ENCODE measurements at regions not wholly inside any gene's neighbourhood (a gene's known extent, or its start where the extent isn't known, plus 50 kb on each side); places are given as distances from the start of the nearest gene placed in this dataset.

DNA sequence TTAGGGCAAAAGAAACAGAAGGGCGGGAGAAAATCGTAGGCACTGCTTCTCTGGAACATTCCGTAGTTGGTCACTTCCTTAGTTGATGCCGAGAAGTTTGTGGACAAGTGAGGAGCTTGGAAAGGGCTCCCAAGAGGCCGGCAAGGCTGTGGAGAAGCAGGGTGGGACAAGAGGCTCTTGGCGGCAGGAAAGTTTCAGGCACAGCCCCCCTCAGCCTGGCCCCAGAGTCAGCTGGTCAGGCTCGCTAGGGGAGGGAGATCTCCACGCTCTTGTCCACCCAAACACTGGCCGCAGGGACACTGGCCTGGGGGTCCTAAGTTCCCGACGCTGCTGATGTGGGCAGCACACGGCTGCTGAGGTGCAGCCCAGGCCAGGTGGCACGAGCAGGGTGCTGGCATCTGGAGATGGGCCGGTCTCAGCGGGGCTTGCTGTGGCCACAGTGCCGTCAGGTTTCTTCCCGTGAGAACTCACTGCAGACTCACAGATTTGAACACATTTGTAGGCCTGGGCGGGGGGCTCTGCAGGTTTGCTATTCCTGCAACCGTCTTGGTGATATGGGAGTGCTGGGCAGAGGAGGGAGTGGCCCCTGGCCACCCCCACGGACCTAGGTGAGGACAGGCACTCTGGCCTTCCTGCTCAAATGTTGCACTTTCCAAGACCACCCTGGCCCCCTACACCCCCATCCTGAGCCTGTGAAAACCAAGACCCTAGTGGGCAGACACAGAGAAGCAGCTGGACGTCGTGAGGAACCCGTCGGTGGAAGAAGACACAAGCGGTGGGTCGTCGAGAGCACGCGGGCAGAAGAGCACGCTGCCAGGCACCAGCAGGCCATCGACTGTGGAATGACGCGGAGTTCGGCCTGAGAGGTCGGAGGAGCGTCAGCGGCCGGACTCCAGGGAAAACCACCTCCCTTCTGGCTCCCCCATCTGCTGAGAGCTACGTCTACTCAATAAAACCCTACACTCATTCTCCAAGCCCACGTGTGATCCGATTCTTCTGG, 160.1 kb downstream of the ERMARD start:
- DNase-seq (ENCODE audit: low read depth in 2 of 2): no peak

DNA sequence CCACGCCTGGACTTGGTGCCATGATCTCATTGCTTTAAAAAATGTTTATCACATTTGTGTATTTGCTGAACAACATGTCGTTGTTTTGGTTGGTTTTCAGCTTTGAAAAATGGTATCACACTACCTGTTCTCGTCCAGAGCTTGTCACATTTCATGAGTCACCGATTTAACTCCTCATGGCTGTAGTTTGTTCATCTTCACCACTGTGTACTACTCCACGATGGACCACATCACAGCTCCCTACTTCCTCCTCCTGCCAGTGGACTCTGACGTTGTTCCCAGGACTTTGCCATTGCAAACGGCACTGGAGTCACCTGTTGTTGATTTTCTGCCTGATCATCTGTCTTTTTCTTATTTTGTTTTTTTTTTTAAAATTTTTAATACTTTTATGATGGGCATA, 157.7 kb downstream of the ERMARD start:
- no peak for DNase-seq (ENCODE audit: low read depth in 2 of 2)

DNA sequence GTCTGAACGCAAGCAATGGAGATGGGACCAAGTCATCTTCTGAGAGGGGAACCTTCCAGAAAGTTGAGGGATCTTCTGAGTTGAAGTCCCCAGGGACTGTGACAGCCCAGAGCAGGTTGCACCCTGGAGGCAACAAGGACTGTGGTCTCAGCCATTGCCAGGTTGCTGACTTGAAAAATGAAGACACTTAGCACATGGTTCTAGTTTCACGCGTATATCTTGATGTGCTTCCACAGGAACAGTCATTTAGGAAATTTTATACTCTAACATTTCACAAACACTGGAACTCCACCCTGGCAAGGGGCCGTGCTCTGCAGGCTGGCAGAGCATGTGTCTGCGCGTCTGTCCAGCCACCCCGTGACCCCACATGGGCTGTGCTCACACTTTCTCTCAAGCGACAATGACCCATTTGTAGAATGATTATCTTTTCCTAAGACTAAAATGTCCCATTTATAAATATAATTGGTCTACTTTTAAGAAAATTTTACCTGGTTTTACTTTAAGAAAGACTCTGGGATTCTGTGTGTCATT, 157.0 kb downstream of the ERMARD start:
- no peak for DNase-seq (ENCODE audit: low read depth in 2 of 2)

DNA sequence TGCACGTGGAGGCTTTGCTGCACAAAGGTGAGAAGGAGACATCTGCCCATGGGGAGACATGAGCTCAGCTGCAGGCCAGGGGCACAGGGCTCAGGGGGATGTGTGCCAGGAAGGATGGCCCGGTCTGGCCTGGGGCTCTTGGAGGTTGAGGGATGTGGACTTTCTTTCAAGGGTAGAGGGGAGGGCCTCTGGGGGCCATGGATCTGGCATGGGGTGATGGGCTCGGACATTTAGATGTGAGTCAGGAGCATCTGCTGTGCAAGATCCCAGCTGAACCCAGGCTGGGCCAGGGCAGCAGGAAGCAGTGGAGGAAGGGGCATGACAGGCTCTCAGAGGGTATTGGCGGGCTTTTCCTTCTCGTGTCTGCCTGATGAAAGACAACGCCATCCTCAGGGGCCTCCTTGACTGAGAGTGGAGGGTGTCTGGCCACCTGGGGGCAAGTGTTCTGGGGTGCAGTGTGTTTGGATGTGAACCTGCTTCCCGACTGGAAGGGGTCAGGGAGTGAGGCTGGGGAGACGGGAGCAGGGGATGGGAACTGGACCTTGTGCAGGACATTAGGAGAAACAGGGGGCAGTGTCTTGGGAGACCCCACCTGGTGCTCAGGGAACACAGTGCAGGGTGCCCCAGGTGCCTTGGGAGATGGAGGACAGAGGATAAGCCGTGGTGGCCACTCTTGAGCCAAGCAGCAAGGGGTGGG, 156.1 kb downstream of the ERMARD start:
- no peak for DNase-seq (ENCODE audit: low read depth in 2 of 2)

DNA sequence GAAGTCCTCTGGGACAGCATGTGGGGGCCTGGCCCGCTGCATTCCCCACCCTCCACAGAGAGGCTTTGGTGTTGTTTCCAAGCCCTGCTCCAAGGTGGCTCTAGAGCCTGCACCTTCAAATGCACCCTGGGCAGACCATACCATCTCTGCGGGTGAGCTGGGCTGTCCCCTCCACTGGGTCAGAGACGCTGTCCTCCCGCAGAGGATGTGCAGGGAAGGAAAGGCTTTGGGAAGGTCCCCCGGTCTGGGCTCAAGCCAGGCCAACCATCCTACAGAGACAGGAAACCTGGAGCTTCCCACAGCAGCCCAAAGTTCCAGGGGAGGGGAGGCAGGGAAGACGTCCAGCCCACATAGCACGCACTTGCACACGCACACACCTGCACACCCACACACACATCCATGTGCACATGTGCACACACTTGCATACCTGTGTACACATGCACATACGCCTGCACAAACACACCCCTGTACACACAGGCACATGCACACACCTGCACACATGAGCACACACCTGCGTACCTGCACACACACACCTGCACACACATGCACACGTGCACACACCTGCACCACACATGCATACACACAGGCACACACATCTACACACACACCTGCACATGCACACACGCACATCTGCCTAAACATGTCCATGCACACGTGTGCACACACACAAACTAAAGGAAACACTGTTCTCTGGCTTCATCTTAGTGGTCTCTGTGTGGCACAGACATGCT, 155.4 kb downstream of the ERMARD start:
- no peak for DNase-seq (ENCODE audit: low read depth in 2 of 2)

DNA sequence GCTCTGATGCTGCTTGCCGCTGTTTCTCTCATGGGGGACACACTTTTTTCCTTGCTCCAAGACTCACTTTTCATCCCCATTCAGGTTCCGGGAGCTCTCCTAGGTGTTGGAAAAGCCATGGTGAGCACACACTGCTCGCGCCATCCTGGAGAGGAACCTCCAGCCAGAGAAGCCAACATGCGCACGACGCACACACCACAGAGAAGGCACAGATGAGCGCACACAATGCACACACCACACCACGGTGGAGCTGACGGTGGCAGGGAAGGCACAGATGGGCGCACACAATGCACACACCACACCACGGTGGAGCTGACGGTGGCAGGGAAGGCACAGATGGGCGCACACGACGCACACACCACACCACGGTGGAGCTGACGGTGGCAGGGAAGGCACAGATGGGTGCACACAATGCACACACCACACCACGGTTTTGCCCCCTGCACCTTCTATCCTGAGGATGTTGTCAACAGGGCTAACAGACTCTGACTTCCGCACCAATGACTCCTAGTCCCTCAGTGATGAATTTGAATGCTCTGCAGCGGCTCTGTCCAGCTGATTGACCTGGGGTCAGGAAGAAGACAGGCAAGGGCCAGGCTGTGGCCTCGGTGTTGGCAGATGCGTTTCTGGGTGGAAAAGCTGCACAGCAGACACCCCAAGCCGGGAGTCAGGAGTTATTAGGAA, 154.7 kb downstream of the ERMARD start:
- DNase-seq (ENCODE audit: low read depth in 2 of 2): no peak

DNA sequence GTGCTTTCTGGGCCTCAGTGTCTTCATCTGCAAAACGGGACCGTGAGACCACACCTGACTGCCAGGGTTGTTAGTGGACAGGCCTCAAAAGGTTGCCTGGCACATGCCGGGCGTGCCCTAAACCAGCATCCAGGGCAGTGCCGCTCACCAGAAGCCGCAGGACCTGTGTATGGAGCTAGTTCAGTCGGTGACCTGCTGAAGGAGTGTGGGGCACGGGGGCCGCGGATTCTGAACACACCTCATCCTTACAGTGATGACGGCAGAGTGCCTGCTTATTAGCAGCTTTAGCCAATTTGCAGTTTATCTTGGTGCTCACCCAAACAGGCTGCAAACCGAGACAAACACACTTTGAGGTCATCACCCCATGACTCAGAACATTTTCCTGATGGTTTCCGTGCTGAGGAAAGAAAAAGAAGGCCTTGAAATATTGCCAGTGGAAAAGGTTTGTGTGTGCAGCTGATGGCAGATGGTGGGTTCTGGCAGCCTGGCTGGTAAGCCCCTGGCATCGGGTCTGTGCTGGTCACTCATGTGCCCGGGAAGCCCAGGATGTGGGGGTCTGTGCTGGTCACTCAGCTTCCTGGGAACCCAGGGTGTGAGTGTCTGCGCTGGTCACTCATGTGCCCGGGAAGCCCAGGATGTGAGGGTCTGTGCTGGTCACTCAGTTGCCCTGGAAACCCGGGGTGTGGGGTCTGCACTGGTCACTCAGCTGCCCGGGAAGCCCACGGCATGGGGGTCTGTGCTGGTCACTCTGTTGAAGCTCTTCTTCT, 153.8 kb downstream of the ERMARD start:
- DNase-seq (ENCODE audit: low read depth in 2 of 2): no peak

DNA sequence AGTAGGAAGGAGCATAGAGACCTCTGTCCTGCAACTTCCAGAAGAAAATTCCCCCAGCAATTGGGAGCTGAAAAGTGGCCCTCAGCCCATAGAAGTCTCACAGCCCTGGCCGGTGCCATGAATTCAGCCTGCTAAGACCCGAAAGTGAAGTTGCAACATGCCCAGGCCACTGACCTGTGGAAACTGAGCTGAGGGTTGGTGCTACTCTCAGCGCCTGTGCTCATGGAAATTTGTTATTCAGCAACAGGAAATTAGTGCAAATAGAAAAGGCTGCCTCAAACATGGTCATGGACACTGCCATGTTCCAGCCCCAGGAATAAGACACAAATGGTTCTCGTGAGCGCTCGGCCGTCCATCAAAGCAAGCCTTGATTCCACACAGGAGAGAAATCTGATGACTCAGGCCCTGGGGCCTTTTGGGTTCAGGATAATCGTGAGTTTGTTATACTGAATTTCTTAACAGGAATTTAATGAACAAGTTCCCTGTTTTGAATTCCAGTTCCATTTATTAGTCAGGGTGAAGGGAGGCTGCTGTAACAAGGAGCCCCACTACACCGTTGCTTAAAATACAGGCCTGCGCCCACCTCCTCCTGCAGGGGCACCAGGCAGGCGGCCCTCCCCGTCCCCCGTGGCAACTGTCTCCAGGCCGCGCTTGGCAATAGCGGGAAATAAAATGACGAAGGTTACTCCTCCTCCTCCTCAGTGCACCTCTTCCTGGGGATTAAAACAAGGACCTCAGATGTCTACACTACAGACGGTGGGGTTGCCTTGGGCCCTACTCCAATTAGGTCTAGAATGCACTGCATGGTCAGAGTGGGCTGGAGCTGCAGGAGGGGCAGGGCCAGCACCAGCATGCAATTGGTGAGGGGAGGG, 152.9 kb downstream of the ERMARD start:
- DNase-seq (ENCODE audit: low read depth in 2 of 2): no peak

DNA sequence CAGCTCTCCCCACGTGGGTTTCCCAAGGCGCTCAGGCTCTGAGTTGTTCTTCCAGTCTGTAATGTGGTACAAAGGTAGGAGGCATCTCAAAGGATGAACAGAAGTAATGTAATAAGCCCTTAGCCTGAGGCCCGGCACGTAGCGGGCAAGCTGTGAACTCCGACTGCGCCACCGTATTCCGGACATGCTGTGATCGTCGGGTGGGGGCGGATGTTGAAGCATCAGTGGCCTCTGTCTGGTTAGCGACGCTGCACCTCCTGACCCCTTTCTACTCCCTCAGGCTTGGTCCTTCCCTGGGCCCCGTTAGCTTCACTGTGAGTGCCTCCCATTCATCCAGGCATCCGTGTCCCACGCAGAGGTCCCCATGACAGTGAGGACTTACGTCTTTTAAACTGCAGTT, 151.7 kb downstream of the ERMARD start:
- no peak for DNase-seq (ENCODE audit: low read depth in 2 of 2)

DNA sequence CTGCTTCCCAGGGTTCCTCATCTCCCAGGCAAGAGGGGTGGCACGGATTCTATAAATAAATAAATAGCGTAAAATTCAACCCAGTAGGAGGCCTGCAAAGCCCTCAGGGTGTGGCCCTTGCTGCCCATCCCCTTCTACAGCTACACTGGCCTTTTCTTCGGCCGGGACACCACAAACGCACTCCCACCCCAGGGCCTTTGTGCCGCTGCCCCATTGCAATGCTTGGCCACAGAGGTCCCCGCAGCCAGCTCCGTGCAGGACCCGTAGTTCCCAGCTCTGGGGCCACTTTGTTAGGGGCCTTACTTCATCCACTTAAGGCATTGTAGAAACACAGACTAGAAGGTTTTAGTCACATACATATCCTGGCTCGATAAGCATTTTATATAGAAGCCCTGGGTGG, 151.2 kb downstream of the ERMARD start:
- DNase-seq (ENCODE audit: low read depth in 2 of 2): no peak

DNA sequence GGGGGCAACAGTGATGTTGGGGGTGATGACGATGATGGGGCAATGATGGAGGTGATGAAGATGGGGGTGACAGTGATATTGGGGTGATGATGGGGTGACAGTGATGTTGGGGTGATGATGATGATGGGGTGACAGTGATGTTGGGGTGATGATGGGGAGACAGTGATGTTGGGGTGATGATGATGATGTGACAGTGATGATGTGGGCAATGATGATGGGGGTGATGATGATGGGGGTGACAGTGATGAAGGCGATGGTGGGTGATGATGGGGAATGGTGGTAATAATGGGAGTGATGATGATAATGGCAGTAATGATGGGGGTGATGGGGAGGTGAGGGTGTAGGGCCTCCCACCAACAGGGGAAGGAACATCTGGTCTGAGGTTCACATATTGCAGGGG, 150.6 kb downstream of the ERMARD start:
- DNase-seq (ENCODE audit: low read depth in 2 of 2): no peak

DNA sequence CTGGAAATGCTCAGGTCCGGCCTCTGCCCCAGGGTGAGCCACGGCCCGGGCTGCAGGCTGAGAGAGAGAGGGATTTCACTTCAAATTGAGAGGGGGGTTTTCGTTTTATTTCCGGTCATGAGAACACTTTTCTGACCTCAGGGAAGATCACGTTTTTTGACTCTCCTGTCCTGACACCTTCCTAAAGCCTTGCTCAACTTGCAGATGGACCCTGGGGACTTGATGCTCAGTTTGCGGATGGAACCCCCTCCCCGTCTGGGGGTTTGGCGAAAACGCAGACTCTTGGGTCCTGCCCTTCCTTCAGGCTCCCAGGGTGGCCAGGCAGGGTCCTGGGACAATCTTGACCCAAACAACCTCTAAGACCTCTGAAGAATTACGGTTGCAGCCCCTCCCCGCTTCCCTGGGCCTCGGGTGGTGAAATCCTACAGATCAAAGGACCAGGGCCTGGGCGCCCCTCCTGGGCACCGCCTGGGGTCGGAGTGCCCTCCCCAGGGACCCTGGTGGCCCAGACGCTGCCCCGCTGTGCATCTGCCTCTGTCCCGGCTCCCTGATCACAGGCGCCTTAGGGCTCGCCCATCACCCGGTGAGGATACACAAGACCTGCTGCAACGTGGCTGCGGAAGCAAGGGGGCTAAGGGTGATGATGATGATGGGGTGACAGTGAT, 148.2 kb downstream of the ERMARD start:
- DNase-seq (ENCODE audit: low read depth in 2 of 2): no peak

DNA sequence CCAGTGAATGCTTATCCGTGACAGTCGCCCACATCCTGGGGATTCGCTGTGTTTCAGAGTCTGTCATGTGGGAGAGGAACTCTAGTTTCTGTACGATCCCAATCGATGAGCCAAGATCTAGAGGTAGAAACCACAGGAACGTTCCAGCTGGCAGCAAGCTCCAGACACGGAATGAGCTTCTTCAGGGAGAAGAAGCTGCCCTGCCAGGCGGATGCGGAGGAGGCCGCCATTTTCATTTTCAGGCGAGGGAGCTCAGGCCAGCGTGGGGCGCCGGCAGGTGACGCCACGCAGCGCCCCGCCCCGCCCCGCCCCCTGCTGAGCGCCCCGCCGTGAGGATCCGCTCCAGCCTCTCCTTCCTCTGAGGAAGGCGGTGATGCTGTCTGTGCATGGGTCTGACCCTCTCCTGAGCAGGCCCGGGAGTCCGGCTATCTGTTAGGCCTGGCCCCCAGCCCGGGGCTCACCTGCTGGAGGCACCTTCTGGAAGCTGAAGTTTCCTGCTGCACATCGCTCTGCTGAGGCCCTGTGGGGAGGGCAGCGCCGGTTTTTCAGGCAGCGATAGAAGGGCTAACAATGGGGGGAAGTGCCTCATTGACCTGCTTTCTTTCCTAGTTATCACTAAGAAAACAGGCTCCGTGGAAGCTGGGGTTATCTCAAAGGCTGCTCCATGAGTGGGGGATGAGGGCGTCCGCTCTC, 147.5 kb downstream of the ERMARD start:
- no peak for DNase-seq (ENCODE audit: low read depth in 2 of 2)

DNA sequence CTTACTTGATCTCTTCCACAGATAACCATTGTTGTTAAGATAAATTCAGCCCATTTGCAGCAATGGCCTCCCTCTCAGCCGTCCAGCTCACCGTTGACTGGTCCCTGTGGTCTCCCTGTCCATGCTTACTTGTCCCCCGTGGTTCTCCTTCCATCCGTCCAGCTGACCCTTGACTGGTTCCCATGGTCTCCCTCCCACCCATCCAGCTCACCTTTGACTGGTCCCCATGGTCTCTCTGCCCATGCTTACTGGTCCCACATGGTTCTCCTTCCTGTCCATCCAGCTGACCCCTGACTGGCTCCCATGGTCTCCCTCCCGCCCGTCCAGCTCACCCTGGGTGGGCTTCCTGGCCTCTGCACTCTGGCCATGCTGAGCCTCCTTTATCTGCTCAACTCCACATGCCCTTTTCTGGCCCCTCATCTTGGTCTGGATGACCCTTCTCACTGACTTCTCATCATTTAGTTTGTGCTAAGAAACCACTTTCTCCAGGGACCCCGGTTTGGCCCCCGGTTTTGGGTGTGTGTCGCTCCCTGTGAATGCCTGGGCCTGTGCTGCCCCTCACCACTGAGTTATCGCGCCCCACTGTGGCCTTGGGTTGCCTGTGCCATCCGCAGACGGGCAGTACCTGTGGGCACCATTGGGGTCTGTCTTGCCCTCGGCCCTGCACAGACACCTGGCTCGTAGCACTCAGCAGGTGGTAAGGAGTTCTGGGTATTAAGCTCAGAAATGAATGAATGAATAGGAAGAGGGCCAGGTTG, 146.4 kb downstream of the ERMARD start:
- no peak for DNase-seq (ENCODE audit: low read depth in 2 of 2)

DNA sequence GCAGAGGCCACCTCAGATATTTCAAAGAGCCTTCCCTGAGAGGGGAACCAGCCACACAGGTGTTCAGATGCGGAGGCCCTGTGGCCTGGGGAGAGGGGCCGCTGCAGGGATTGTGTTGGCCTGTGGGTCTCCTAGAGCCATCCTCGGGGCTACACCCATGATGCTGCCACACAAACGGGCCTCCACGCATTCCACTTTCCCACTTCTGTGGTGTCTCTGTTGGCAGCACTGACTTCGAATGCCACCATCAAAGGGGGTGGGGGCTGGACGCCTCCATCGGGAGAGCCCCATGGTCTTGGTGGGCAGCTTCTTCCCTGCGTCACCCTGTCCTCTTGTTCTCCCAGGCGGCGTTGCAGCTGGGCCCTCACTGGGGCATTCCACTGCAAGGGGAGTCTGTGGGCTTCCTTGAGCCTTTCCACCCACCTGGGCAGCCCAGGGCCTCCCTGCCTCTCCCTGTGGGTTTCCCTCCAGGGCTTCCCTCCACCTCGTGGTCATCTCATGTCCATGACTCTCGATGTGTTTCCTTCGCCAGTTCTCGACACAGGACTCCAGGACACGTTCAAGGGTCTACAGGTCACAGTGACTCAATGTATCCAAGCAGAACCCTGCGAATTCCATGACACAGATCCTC, 145.5 kb downstream of the ERMARD start:
- DNase-seq (ENCODE audit: low read depth in 2 of 2): no peak

DNA sequence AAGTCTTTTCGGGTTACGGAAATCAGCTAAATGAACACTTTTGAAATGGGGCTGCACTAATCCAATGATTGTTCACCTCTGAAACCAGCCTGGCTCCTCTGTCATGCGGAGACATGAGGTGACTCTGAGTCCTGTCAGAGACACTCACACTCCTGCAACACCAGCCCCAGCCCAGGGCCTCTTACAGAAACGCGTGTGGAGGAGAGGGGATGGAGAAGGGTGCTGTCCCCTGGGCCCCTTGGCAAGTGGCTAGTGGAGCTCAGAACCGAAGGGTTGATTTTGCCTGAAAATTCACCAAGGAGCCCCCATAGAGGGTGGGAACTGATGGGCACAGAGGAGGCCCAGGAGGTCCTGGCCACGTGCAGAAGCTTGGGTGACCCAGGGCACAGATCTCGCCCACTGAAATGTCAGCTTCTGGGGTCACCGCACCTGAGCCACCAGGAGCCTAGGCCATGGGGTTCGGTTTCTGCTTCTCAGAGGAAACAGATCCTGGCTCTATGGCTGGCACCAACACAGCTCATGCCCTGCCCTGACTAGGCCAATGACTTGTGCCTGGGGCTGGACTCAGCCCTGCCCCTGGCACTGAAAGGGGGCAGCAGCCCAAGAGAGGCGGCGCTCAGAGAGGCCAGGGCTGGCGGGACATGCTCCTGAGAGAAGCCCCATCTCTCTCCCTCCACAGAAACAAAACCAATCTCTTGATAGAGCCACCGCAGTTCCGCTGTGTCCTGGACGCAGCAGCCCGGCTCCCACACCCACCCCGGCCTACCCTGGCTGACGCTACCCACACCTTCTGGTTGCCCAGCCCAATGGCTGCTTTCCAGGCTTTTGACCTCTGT, 144.7 kb downstream of the ERMARD start:
- no peak for DNase-seq (ENCODE audit: low read depth in 2 of 2)

Data from stimulated activated CD8-positive, alpha-beta memory T cell treated with anti-CD3 and anti-CD28 coated beads, Interleukin-7, amount 100 ng/mL, for 1 hour (primary cell).